Muscle of leg (tissue), 3 donors: ENCODE measurements at regions not wholly inside any gene's neighbourhood (a gene's known extent, or its start where the extent isn't known, plus 50 kb on each side); places are given as distances from the start of the nearest gene placed in this dataset.
"Not testable (repeated sequence)": the region's sequence is repeated elsewhere in the genome, so short reads cannot be mapped to it uniquely, and the experiment has no call there.

Experiments
- DNase-seq: peaks from one replicate; pipeline ENCODE4 v3.0.0; 2013
- H3K27ac ChIP-seq: one replicate; pipeline ENCODE4 v1.5.1; 2013; ENCODE audit warnings: mild to moderate bottlenecking, low read length, control low read depth
- H3K27me3 ChIP-seq: one replicate; pipeline ENCODE4 v1.6.1; 2013; ENCODE audit warnings: low read length; ENCODE audit not compliant: control insufficient read depth, insufficient read depth
- H3K36me3 ChIP-seq: one replicate; pipeline ENCODE4 v1.6.1; 2013; ENCODE audit warnings: low read length; ENCODE audit not compliant: control insufficient read depth, insufficient read depth
- H3K4me1 ChIP-seq: one replicate; pipeline ENCODE4 v1.6.1; 2013; ENCODE audit warnings: low read length; ENCODE audit not compliant: control insufficient read depth, insufficient read depth
- H3K4me3 ChIP-seq: one replicate; pipeline ENCODE4 v1.5.1; 2013; ENCODE audit warnings: low read length, control low read depth
- H3K9me3 ChIP-seq: replicated peaks from 2 replicates; pipeline ENCODE4 v1.6.1; 2013; ENCODE audit warnings: low read depth, low read length; ENCODE audit not compliant: control insufficient read depth
- WGBS: methylation state at CpG from one replicate; pipeline ENCODE4 v1.1.5; 2013; ENCODE audit warnings: missing lambda C conversion rate; ENCODE audit not compliant: insufficient coverage; 5-methylcytosine and 5-hydroxymethylcytosine counted together

- Histone ChIP-seq H3K4me3 (no peak overlapping the region), H3K27ac (no peak overlapping the region), H3K4me1 (no peaks in the 10 kb centered on the region), H3K9me3 (no peaks in the 10 kb centered on the region), H3K36me3 (no peaks in the 10 kb centered on the region), H3K27me3 (no peaks in the 10 kb centered on the region)
- 37% methylated on average over 7 of the region's 14 CpGs for WGBS
- no peak for DNase-seq
Observed at GRCh38 chr18:47381975-47382570, 130.6 kb upstream of the SKOR2 start.

- no peaks in the 10 kb centered on the region for H3K27me3 ChIP-seq
Observed at GRCh38 chr18:47380153-47380552, 128.7 kb upstream of the SKOR2 start.

GRCh38 chr18:47373465-47373864 is 122.0 kb upstream of the SKOR2 start:
- no peaks in the 10 kb centered on the region for H3K27me3 ChIP-seq
- 71% methylated on average over 3 of the region's 3 CpGs for WGBS
- DNase-seq, result no peak

More at GRCh38 chr18:47380153-47380552, 128.7 kb upstream of the SKOR2 start:
- no peak overlapping the region for H3K27ac ChIP-seq
- H3K36me3 ChIP-seq, result no peaks in the 10 kb centered on the region
- WGBS, result no CpG with 5 or more reads among the region's 1 CpG
- no peaks in the 10 kb centered on the region for H3K4me1 ChIP-seq
- no peaks in the 10 kb centered on the region for H3K9me3 ChIP-seq
- DNase-seq, result no peak
- H3K4me3 ChIP-seq, result no peak overlapping the region

GRCh38 chr18:47370052-47370451 is 118.6 kb upstream of the SKOR2 start:
- no peaks in the 10 kb centered on the region for H3K4me1 ChIP-seq
- no peaks in the 10 kb centered on the region for H3K27me3 ChIP-seq
- WGBS, result no CpG with 5 or more reads among the region's 2 CpGs
- H3K27ac ChIP-seq, result no peak overlapping the region
- no peak overlapping the region for H3K4me3 ChIP-seq
- DNase-seq, result no peak
- no peaks in the 10 kb centered on the region for H3K36me3 ChIP-seq
- H3K9me3 ChIP-seq, result no peaks in the 10 kb centered on the region

More at GRCh38 chr18:47373465-47373864, 122.0 kb upstream of the SKOR2 start:
- H3K4me3 ChIP-seq, result no peak overlapping the region
- H3K27ac ChIP-seq, result no peak overlapping the region
- no peaks in the 10 kb centered on the region for H3K9me3 ChIP-seq
- no peaks in the 10 kb centered on the region for H3K4me1 ChIP-seq
- H3K36me3 ChIP-seq, result no peaks in the 10 kb centered on the region

- H3K4me3 ChIP-seq, H3K9me3 ChIP-seq, H3K4me1 ChIP-seq, H3K36me3 ChIP-seq, DNase-seq, H3K27ac ChIP-seq, H3K27me3 ChIP-seq: not testable (repeated sequence)
- WGBS, result 89% methylated on average over 13 of the region's 15 CpGs
Observed at GRCh38 chr18:47354061-47354460, 102.6 kb upstream of the SKOR2 start.

GRCh38 chr18:47346016-47346415 is 94.6 kb upstream of the SKOR2 start:
- no peak overlapping the region for H3K4me3 ChIP-seq
- peak; percentile 22 for DNase-seq
- H3K4me1 ChIP-seq, result no peaks in the 10 kb centered on the region
- no peaks in the 10 kb centered on the region for H3K36me3 ChIP-seq
- no peaks in the 10 kb centered on the region for H3K9me3 ChIP-seq
- 29% methylated on average over 1 of the region's 1 CpG for WGBS
- no peak overlapping the region for H3K27ac ChIP-seq
- no peaks in the 10 kb centered on the region for H3K27me3 ChIP-seq

GRCh38 chr18:47345291-47345690 is 93.8 kb upstream of the SKOR2 start:
- no peaks in the 10 kb centered on the region for H3K27me3 ChIP-seq
- no peaks in the 10 kb centered on the region for H3K4me1 ChIP-seq
- no peak overlapping the region for H3K4me3 ChIP-seq
- 76% methylated on average over 4 of the region's 4 CpGs for WGBS
- H3K27ac ChIP-seq, result no peak overlapping the region
- H3K36me3 ChIP-seq, result no peaks in the 10 kb centered on the region
- H3K9me3 ChIP-seq, result no peaks in the 10 kb centered on the region
- no peak for DNase-seq

- Histone ChIP-seq H3K4me3 (no peak overlapping the region), H3K27me3 (no peaks in the 10 kb centered on the region), H3K9me3 (no peaks in the 10 kb centered on the region), H3K4me1 (no peaks in the 10 kb centered on the region), H3K36me3 (no peaks in the 10 kb centered on the region), H3K27ac (no peak overlapping the region)
- DNase-seq, result no peak
- 100% methylated on average over 2 of the region's 4 CpGs for WGBS
Observed at GRCh38 chr18:47343291-47343690, 91.8 kb upstream of the SKOR2 start.

- Histone ChIP-seq H3K9me3 (no peaks in the 10 kb centered on the region), H3K27me3 (no peaks in the 10 kb centered on the region), H3K4me1 (no peaks in the 10 kb centered on the region), H3K27ac (no peak overlapping the region), H3K36me3 (no peaks in the 10 kb centered on the region), H3K4me3 (no peak overlapping the region)
- DNase-seq, result no peak
- no CpG with 5 or more reads among the region's 1 CpG for WGBS
Observed at GRCh38 chr18:47342566-47342965, 91.1 kb upstream of the SKOR2 start.

- Histone ChIP-seq H3K4me1 (no peaks in the 10 kb centered on the region), H3K4me3 (no peak overlapping the region), H3K27ac (no peak overlapping the region), H3K9me3 (no peaks in the 10 kb centered on the region), H3K36me3 (no peaks in the 10 kb centered on the region), H3K27me3 (no peaks in the 10 kb centered on the region)
- DNase-seq, result no peak
- 37% methylated on average over 2 of the region's 6 CpGs for WGBS
Observed at GRCh38 chr18:47341678-47342077, 90.2 kb upstream of the SKOR2 start.

GRCh38 chr18:47334966-47335365 is 83.5 kb upstream of the SKOR2 start:
- no peak overlapping the region for H3K27ac ChIP-seq
- H3K9me3 ChIP-seq, result no peaks in the 10 kb centered on the region
- DNase-seq, result no peak
- H3K4me3 ChIP-seq, result no peak overlapping the region
- H3K36me3 ChIP-seq, result no peaks in the 10 kb centered on the region
- peaks cover 5% of the 10 kb centered on the region for H3K27me3 ChIP-seq
- H3K4me1 ChIP-seq, result no peaks in the 10 kb centered on the region
